ENCODE measurements at regions not wholly inside any gene's neighbourhood (a gene's known extent, or its start where the extent isn't known, plus 50 kb on each side); places are given as distances from the start of the nearest gene placed in this dataset.
"Not testable (repeated sequence)": the region's sequence is repeated elsewhere in the genome, so short reads cannot be mapped to it uniquely, and the experiment has no call there.

- TF ChIP-seq NFIB (CRISPR knock-in tag; IDR thresholded peaks at IDR 0.05; ENCODE audit: borderline replicate concordance) = no peak
- no peak for TF ChIP-seq ZBTB49 (CRISPR knock-in tag; IDR thresholded peaks at IDR 0.05; ENCODE audit: borderline replicate concordance)
- TF ChIP-seq MBNL3 (CRISPR knock-in tag; conservative IDR thresholded peaks at IDR 0.05) = no peak
- TF ChIP-seq ZKSCAN5 (CRISPR knock-in tag; IDR thresholded peaks at IDR 0.05) = no peak
Measured at GRCh38 chr5:44674461-44674860, 134.3 kb upstream of the MRPS30 start (continued).

- H3K4me1 ChIP-seq (ENCODE audit: insufficient read depth, low read length); intact Hi-C loops (cut with micrococcal nuclease; ENCODE audit: unreplicated experiment); H3K27ac ChIP-seq (ENCODE audit: extremely low read length, insufficient read depth, low read length); CTCF ChIA-PET (ENCODE audit: low intra/inter-chr PET ratio, low total read pairs); H3K4me2 ChIP-seq (ENCODE audit: low read depth, low read length); in situ Hi-C loops (cut with HindIII; ENCODE audit: extremely low pct_ligation_motif_present, low pct_unique_long_range_greater_than_20kb); BruUV-seq (replicated peaks); H3K79me2 ChIP-seq (ENCODE audit: insufficient read depth, low read length); H3K9me3 ChIP-seq (ENCODE audit: low read length); ATAC-seq; DNase-seq (ENCODE audit: low spot score); H3K36me3 ChIP-seq (replicated peaks in 1 of 2; ENCODE audit: control insufficient read depth in 1 of 2, insufficient read depth in 2 of 2, low read length in 2 of 2); H3K9ac ChIP-seq (ENCODE audit: insufficient read depth, low read depth, low read length); H4K20me1 ChIP-seq (ENCODE audit: insufficient read depth, low read length); H3K27me3 ChIP-seq (ENCODE audit: control insufficient read depth in 1 of 2, insufficient read depth in 2 of 2, low read length in 2 of 2); POLR2A ChIA-PET; H3K4me3 ChIP-seq (replicated peaks in 1 of 3; ENCODE audit: insufficient read depth in 1 of 3, low read depth in 2 of 3, low read length in 3 of 3); H2AFZ ChIP-seq (ENCODE audit: low read length); FAIRE-seq: not testable (repeated sequence)
- WGBS (ENCODE audit: low lambda C conversion rate) = 59% methylated on average over 7 of the region's 16 CpGs
Measured at GRCh38 chr5:44668471-44668870, 140.3 kb upstream of the MRPS30 start.

GRCh38 chr5:44665101-44665701 is 143.5 kb upstream of the MRPS30 start:
- Histone ChIP-seq H3K4me2 (ENCODE audit: low read depth, low read length) (no peak overlapping the region), H2AFZ (ENCODE audit: low read length) (no peak overlapping the region), H3K27me3 (ENCODE audit: control insufficient read depth in 1 of 2, insufficient read depth in 2 of 2, low read length in 2 of 2) (no peaks in the 10 kb centered on the region), H4K20me1 (ENCODE audit: insufficient read depth, low read length) (no peaks in the 10 kb centered on the region), H3K9ac (ENCODE audit: insufficient read depth, low read depth, low read length) (no peak overlapping the region), H3K79me2 (ENCODE audit: insufficient read depth, low read length) (no peaks in the 10 kb centered on the region), H3K9me3 (ENCODE audit: low read length) (peaks cover 17% of the 10 kb centered on the region), H3K27ac (ENCODE audit: extremely low read length, insufficient read depth, low read length) (no peak overlapping the region), H3K4me1 (ENCODE audit: insufficient read depth, low read length) (no peaks in the 10 kb centered on the region), H3K36me3 (replicated peaks in 1 of 2; ENCODE audit: control insufficient read depth in 1 of 2, insufficient read depth in 2 of 2, low read length in 2 of 2) (no peaks in the 10 kb centered on the region), H3K4me3 (replicated peaks in 1 of 3; ENCODE audit: insufficient read depth in 1 of 3, low read depth in 2 of 3, low read length in 3 of 3) (no peak overlapping the region)
- in situ Hi-C loops (cut with HindIII; ENCODE audit: extremely low pct_ligation_motif_present, low pct_unique_long_range_greater_than_20kb) (no loop called here), intact Hi-C loops (cut with micrococcal nuclease; ENCODE audit: unreplicated experiment) (no loop called here)
- FAIRE-seq = no peak
- ChIA-PET POLR2A (no interaction called here), CTCF (ENCODE audit: low intra/inter-chr PET ratio, low total read pairs) (no interaction called here)
- WGBS (ENCODE audit: low lambda C conversion rate) = 0% methylated on average over 2 of the region's 9 CpGs
- no TSS peak for BruUV-seq (replicated peaks)
- ATAC-seq = no peak
- TF ChIP-seq ZMYM2 (CRISPR knock-in tag; IDR thresholded peaks at IDR 0.05) = no peak
- no peak for TF ChIP-seq HNRNPUL1 (IDR thresholded peaks at IDR 0.05; ENCODE audit: low read depth, low read length)
- no peak for TF ChIP-seq TFDP2 (CRISPR knock-in tag; IDR thresholded peaks at IDR 0.05)
- TF ChIP-seq PHF8 (CRISPR knock-in tag; IDR thresholded peaks at IDR 0.05) = no peak
- TF ChIP-seq ZNF253 (CRISPR knock-in tag; IDR thresholded peaks at IDR 0.05; ENCODE audit: borderline replicate concordance) = no peak
- no peak for TF ChIP-seq ZSCAN30 (CRISPR knock-in tag; IDR thresholded peaks at IDR 0.05)
- TF ChIP-seq PCBP1 (IDR thresholded peaks at IDR 0.05; ENCODE audit: borderline replicate concordance, low read depth, low read length) = no peak
- no peak for TF ChIP-seq ZSCAN9 (CRISPR knock-in tag; IDR thresholded peaks at IDR 0.05; ENCODE audit: borderline replicate concordance)
- no peak for TF ChIP-seq PHF21A (CRISPR knock-in tag; IDR thresholded peaks at IDR 0.05)
- TF ChIP-seq TOPORS (CRISPR knock-in tag; IDR thresholded peaks at IDR 0.05) = no peak
- no peak for TF ChIP-seq ZNF883 (CRISPR knock-in tag; IDR thresholded peaks at IDR 0.05; ENCODE audit: not compliant biosample characterization)
- no peak for TF ChIP-seq KLF6 (CRISPR knock-in tag; IDR thresholded peaks at IDR 0.05)
- DNase-seq (ENCODE audit: low spot score) = no peak

Data from HepG2 (cell line).